ENCODE measurements at regions not wholly inside any gene's neighbourhood (a gene's known extent, or its start where the extent isn't known, plus 50 kb on each side); places are given as distances from the start of the nearest gene placed in this dataset.

- TF ChIP-seq CTCF (IDR thresholded peaks at IDR 0.05) (no peak), POLR2A (IDR thresholded peaks at IDR 0.05) (no peak)
These were observed 312.0 kb upstream of the TMTC4 start for GRCh38 chr13:100986571-100986970.

All from body of pancreas (tissue), 4 donors.